ENCODE measurements at regions not wholly inside any gene's neighbourhood (a gene's known extent, or its start where the extent isn't known, plus 50 kb on each side); places are given as distances from the start of the nearest gene placed in this dataset.

DNA sequence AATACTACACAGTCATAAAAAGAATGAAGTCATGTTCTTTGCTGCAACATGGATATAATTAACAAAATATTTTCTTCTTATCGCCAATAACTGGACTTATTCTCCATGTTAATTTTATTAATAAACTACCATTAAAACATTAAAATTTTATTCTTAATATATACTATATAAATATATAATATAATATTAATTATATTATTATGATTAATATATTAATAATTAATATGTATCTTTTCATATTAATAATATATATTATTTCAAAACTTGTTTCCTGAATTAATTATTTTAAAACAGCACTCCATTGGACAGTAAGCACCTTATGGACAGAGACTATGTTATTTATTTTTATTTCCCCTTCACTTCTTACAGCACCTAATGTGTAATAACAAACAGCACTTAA lies 182.8 kb downstream of the ARL4A start:
- no peak overlapping the region for H3K9ac ChIP-seq
- no peaks in the 10 kb centered on the region for H3K27me3 ChIP-seq (ENCODE audit: insufficient read depth, low read depth)
- TF ChIP-seq, protein P1, sequence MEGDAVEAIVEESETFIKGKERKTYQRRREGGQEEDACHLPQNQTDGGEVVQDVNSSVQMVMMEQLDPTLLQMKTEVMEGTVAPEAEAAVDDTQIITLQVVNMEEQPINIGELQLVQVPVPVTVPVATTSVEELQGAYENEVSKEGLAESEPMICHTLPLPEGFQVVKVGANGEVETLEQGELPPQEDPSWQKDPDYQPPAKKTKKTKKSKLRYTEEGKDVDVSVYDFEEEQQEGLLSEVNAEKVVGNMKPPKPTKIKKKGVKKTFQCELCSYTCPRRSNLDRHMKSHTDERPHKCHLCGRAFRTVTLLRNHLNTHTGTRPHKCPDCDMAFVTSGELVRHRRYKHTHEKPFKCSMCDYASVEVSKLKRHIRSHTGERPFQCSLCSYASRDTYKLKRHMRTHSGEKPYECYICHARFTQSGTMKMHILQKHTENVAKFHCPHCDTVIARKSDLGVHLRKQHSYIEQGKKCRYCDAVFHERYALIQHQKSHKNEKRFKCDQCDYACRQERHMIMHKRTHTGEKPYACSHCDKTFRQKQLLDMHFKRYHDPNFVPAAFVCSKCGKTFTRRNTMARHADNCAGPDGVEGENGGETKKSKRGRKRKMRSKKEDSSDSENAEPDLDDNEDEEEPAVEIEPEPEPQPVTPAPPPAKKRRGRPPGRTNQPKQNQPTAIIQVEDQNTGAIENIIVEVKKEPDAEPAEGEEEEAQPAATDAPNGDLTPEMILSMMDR (conservative IDR thresholded peaks at IDR 0.05; ENCODE audit: low read depth, low read length), result no peak
- H4K20me1 ChIP-seq (ENCODE audit: insufficient read depth), result no peaks in the 10 kb centered on the region
- H3K4me2 ChIP-seq, result no peak overlapping the region
- no peak overlapping the region for H2AFZ ChIP-seq (ENCODE audit: low read depth)
- no peaks in the 10 kb centered on the region for H3K36me3 ChIP-seq (ENCODE audit: insufficient read depth)
- H3K79me2 ChIP-seq (ENCODE audit: insufficient read depth, low read depth), result no peaks in the 10 kb centered on the region
- H3K4me1 ChIP-seq (ENCODE audit: low read depth, poor library complexity, severe bottlenecking), result no peaks in the 10 kb centered on the region
- no peak overlapping the region for H3K27ac ChIP-seq
- no peak overlapping the region for H3K4me3 ChIP-seq (IDR thresholded peaks at IDR 0.05; ENCODE audit: insufficient read depth, low read depth, low read length)

GRCh38 chr7:12872487-12872886 lies 185.1 kb downstream of the ARL4A start:
- Histone ChIP-seq H2AFZ (ENCODE audit: low read depth) (no peak overlapping the region), H3K9ac (no peak overlapping the region), H3K4me2 (no peak overlapping the region), H3K4me3 (IDR thresholded peaks at IDR 0.05; ENCODE audit: insufficient read depth, low read depth, low read length) (no peak overlapping the region), H3K27ac (no peak overlapping the region), H3K4me1 (ENCODE audit: low read depth, poor library complexity, severe bottlenecking) (no peaks in the 10 kb centered on the region), H3K36me3 (ENCODE audit: insufficient read depth) (no peaks in the 10 kb centered on the region), H3K79me2 (ENCODE audit: insufficient read depth, low read depth) (no peaks in the 10 kb centered on the region), H4K20me1 (ENCODE audit: insufficient read depth) (no peaks in the 10 kb centered on the region), H3K27me3 (ENCODE audit: insufficient read depth, low read depth) (no peaks in the 10 kb centered on the region)
- TF ChIP-seq, protein P1 (conservative IDR thresholded peaks at IDR 0.05; ENCODE audit: low read depth, low read length), result no peak

DNA sequence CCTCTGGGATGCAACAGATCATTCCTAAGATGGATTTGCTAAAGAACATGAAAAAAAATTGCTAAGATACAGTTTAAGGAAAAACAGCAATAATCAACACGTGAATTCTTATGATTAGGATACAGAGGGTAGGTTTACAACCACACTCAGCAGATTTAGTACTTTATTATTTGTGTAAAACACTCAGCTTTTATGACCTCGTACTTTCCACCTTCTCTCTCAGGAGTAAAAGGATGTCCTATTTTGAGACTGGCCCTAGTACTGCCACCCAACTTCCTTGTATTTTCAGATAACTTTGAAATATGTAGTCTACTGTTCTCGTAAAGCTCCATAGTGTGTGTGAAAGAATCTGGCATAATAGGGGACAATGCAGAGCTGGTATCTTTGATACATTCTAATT lies 186.1 kb downstream of the ARL4A start:
- no peak overlapping the region for H3K27ac ChIP-seq

GRCh38 chr7:12879139-12879538 lies 191.7 kb downstream of the ARL4A start:
- Histone ChIP-seq H4K20me1 (ENCODE audit: insufficient read depth) (no peaks in the 10 kb centered on the region), H3K9ac (no peak overlapping the region), H3K79me2 (ENCODE audit: insufficient read depth, low read depth) (no peaks in the 10 kb centered on the region), H3K27me3 (ENCODE audit: insufficient read depth, low read depth) (no peaks in the 10 kb centered on the region), H3K4me3 (IDR thresholded peaks at IDR 0.05; ENCODE audit: insufficient read depth, low read depth, low read length) (no peak overlapping the region), H3K27ac (no peak overlapping the region), H3K36me3 (ENCODE audit: insufficient read depth) (no peaks in the 10 kb centered on the region), H2AFZ (ENCODE audit: low read depth) (no peak overlapping the region), H3K4me2 (no peak overlapping the region), H3K4me1 (ENCODE audit: low read depth, poor library complexity, severe bottlenecking) (no peaks in the 10 kb centered on the region)
- TF ChIP-seq, protein P1 (conservative IDR thresholded peaks at IDR 0.05; ENCODE audit: low read depth, low read length), result no peak

More for the DNA sequence above, 186.1 kb downstream of the ARL4A start:
- Histone ChIP-seq H3K4me3 (IDR thresholded peaks at IDR 0.05; ENCODE audit: insufficient read depth, low read depth, low read length) (no peak overlapping the region), H3K4me2 (no peak overlapping the region), H3K27me3 (ENCODE audit: insufficient read depth, low read depth) (no peaks in the 10 kb centered on the region), H3K9ac (no peak overlapping the region), H3K36me3 (ENCODE audit: insufficient read depth) (no peaks in the 10 kb centered on the region), H3K79me2 (ENCODE audit: insufficient read depth, low read depth) (no peaks in the 10 kb centered on the region), H3K4me1 (ENCODE audit: low read depth, poor library complexity, severe bottlenecking) (no peaks in the 10 kb centered on the region), H4K20me1 (ENCODE audit: insufficient read depth) (no peaks in the 10 kb centered on the region), H2AFZ (ENCODE audit: low read depth) (no peak overlapping the region)
- TF ChIP-seq, protein P1 (conservative IDR thresholded peaks at IDR 0.05; ENCODE audit: low read depth, low read length), result no peak

Data from KMS-11 (cell line).